GM23248 (cell line): ENCODE measurements at regions not wholly inside any gene's neighbourhood (a gene's known extent, or its start where the extent isn't known, plus 50 kb on each side); places are given as distances from the start of the nearest gene placed in this dataset.

ENCODE experiments used
- DNase-seq: peaks from one replicate; pipeline ENCODE4 v3.0.0-alpha.2; 2015
- H2AFZ ChIP-seq: fragments of 200-600 bp; sonication (generic); 2 replicates; pipeline ENCODE4 v1.6.1; 2016; ENCODE audit warnings: antibody characterized with exemption
- H3F3A ChIP-seq: fragments of 200-600 bp; sonication (generic); 2 replicates; pipeline ENCODE4 v1.6.1; 2016; ENCODE audit warnings: mild to moderate bottlenecking, antibody characterized with exemption, mixed run types; ENCODE audit not compliant: insufficient read depth
- H3K27ac ChIP-seq: fragments of 200-600 bp; sonication (generic); 2 replicates; pipeline ENCODE4 v1.5.1; 2016; ENCODE audit warnings: mild to moderate bottlenecking
- H3K27me3 ChIP-seq: fragments of 200-600 bp; sonication (generic); replicated peaks from 2 replicates; pipeline ENCODE4 v1.6.1; 2016; ENCODE audit warnings: mild to moderate bottlenecking; ENCODE audit not compliant: insufficient read depth
- H3K36me3 ChIP-seq: fragments of 200-600 bp; sonication (generic); 2 replicates; pipeline ENCODE4 v1.6.1; 2016; ENCODE audit warnings: low read depth, mild to moderate bottlenecking
- H3K4me1 ChIP-seq: fragments of 200-600 bp; sonication (generic); 2 replicates; pipeline ENCODE4 v1.6.1; 2016; ENCODE audit warnings: mild to moderate bottlenecking; ENCODE audit not compliant: insufficient read depth
- H3K4me2 ChIP-seq: fragments of 200-600 bp; sonication (generic); one replicate; pipeline ENCODE4 v1.6.1; 2016; ENCODE audit warnings: mild to moderate bottlenecking; ENCODE audit not compliant: unreplicated experiment
- H3K4me3 ChIP-seq: fragments of 200-600 bp; sonication (generic); 2 replicates; pipeline ENCODE4 v1.5.1; 2016; ENCODE audit warnings: mild to moderate bottlenecking
- H3K79me2 ChIP-seq: fragments of 200-600 bp; sonication (generic); 2 replicates; pipeline ENCODE4 v1.6.1; 2016; ENCODE audit warnings: mild to moderate bottlenecking; ENCODE audit not compliant: insufficient read depth
- H3K9ac ChIP-seq: fragments of 200-600 bp; sonication (generic); 2 replicates; pipeline ENCODE4 v1.6.1; 2016; ENCODE audit warnings: mild to moderate bottlenecking
- H3K9me2 ChIP-seq: fragments of 200-600 bp; sonication (generic); 2 replicates; pipeline ENCODE4 v1.6.1; 2016; ENCODE audit warnings: mixed run types, mild to moderate bottlenecking, moderate library complexity; ENCODE audit not compliant: insufficient read depth
- H3K9me3 ChIP-seq: fragments of 200-600 bp; sonication (generic); one replicate; pipeline ENCODE4 v1.6.1; 2017; ENCODE audit warnings: low read depth
- H4K20me1 ChIP-seq: fragments of 200-600 bp; sonication (generic); 2 replicates; pipeline ENCODE4 v1.6.0; 2016; ENCODE audit not compliant: insufficient read depth
- EZH2 ChIP-seq: fragments of 200-600 bp; sonication (generic); IDR thresholded peaks from 2 replicates; pipeline ENCODE4 v1.6.1; 2018; ENCODE audit warnings: antibody characterized with exemption, mild to moderate bottlenecking; ENCODE audit not compliant: insufficient read depth, poor library complexity, severe bottlenecking
- EZH2phosphoT487 ChIP-seq: fragments of 200-600 bp; sonication (generic); IDR thresholded peaks from 2 replicates; pipeline ENCODE4 v1.6.1; 2018; ENCODE audit warnings: antibody characterized with exemption, moderate library complexity, mild to moderate bottlenecking, low read depth; ENCODE audit not compliant: insufficient read depth
- WGBS, 2 experiments: methylation state at CpG; one replicate each; pipeline ENCODE4 v1.1.6; 2015 to 2017; ENCODE audit warnings: low lambda C conversion rate in 2 of 2, low coverage in 1 of 2; ENCODE audit errors: missing lambda C conversion rate in 2 of 2; 5-methylcytosine and 5-hydroxymethylcytosine counted together
- in situ Hi-C: fragments of 300-500 bp; cut with MboI; formaldehyde crosslinking; loops from 2 replicates; pipeline ENCODE4 v1.15.0; 2020

DNA sequence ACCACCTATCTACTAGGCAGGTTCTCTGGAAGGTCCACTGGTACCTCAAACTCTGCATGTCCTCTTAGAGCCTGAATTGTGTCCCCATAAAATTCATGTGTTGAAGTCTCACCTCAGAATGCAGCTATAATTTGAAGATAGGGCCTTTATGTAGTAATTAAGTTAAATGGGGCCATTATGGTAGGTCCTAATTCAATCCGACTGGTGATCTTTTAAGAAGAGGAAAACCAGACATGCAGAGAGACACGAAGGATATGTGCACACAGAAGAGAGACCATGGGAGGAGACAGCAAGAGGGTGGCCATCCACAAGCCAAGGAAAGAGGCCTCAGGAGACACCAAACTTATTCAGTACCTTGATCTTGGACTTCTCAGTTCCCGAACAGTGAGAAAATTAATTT, 345.4 kb downstream of the ENC1 start:
- Histone ChIP-seq H3K4me3 (no peak overlapping the region), H3K79me2 (no peaks in the 10 kb centered on the region), H3F3A (no peaks in the 10 kb centered on the region), H3K9ac (no peak overlapping the region), H3K4me2 (no peak overlapping the region), H3K27ac (no peak overlapping the region), H3K9me2 (no peaks in the 10 kb centered on the region), H3K9me3 (no peaks in the 10 kb centered on the region), H3K4me1 (no peaks in the 10 kb centered on the region), H4K20me1 (no peaks in the 10 kb centered on the region), H2AFZ (no peak overlapping the region), H3K36me3 (no peaks in the 10 kb centered on the region), H3K27me3 (no peaks in the 10 kb centered on the region)
- no peak for DNase-seq
- 90 to 97% methylated on average over 3 of the region's 3 CpGs for WGBS, 2 experiments
- in situ Hi-C loops: no loop called here
- no peak for TF ChIP-seq EZH2phosphoT487
- no peak for TF ChIP-seq EZH2

DNA sequence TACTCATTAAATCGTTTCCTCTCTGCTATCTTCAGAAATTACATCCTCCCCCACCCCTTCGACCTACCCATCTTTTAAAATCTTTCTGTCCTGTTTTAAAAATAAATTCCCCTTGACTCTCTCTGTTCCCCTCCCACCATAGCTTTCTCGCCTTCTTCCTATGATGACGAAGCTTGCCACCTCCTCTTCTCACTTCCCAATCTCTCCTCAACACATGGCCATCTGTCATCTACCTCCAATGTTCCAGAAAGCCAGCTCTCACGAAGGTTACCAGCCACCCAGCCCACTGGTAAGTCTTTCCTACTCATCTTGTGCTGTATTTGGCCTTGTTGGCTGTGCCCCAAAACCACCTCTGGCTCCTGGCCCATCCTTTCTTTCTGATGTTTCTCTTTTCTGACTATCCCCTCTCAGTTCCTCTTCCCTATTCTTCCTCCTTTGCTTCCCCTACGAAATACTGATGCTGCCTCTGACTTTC, 346.3 kb downstream of the ENC1 start:
- no peaks in the 10 kb centered on the region for H4K20me1 ChIP-seq
- H3K9me2 ChIP-seq: no peaks in the 10 kb centered on the region
- no peaks in the 10 kb centered on the region for H3K27me3 ChIP-seq
- no peak for DNase-seq
- in situ Hi-C loops: no loop called here
- H2AFZ ChIP-seq: no peak overlapping the region
- no peaks in the 10 kb centered on the region for H3K4me1 ChIP-seq
- no peaks in the 10 kb centered on the region for H3K36me3 ChIP-seq
- no peaks in the 10 kb centered on the region for H3K9me3 ChIP-seq
- no peak overlapping the region for H3K4me2 ChIP-seq
- H3K4me3 ChIP-seq: no peak overlapping the region
- TF ChIP-seq EZH2 (no peak), EZH2phosphoT487 (no peak)
- no peaks in the 10 kb centered on the region for H3K79me2 ChIP-seq
- no peak overlapping the region for H3K9ac ChIP-seq
- 80% methylated on average over 6 of the region's 6 CpGs for WGBS, 2 experiments
- no peaks in the 10 kb centered on the region for H3F3A ChIP-seq
- H3K27ac ChIP-seq: no peak overlapping the region

DNA sequence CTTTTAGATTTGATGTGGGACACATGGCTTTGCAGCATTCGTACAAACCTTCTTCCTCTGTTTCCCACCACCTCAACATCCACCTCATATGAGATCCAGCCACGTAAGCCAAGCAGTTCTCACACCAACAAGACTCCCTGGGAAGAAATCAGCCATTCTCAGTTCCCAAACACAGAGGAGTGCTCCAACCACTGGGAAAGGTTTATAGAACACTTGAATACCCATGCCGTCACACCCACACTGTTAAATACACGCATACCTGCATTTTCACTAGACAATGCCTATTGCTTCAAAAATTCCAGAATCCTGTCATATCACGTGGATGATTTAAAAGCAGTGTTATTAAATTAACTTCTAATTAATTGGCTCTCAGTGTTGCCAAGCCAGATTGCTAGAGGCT, 347.3 kb downstream of the ENC1 start:
- no peaks in the 10 kb centered on the region for H3F3A ChIP-seq
- H3K27me3 ChIP-seq: no peaks in the 10 kb centered on the region
- H2AFZ ChIP-seq: no peak overlapping the region
- no peak overlapping the region for H3K4me2 ChIP-seq
- no peaks in the 10 kb centered on the region for H3K79me2 ChIP-seq
- H3K9ac ChIP-seq: no peak overlapping the region
- in situ Hi-C loops: no loop called here
- DNase-seq: no peak
- no peaks in the 10 kb centered on the region for H3K36me3 ChIP-seq
- TF ChIP-seq EZH2: no peak
- no peak for TF ChIP-seq EZH2phosphoT487
- no peak overlapping the region for H3K27ac ChIP-seq
- H3K9me3 ChIP-seq: no peaks in the 10 kb centered on the region
- 78 to 81% methylated on average over 5 of the region's 5 CpGs for WGBS, 2 experiments
- no peaks in the 10 kb centered on the region; the same call in 1 of the 2 replicates for H3K4me1 ChIP-seq
- H4K20me1 ChIP-seq: no peaks in the 10 kb centered on the region
- H3K9me2 ChIP-seq: no peaks in the 10 kb centered on the region
- H3K4me3 ChIP-seq: no peak overlapping the region

DNA sequence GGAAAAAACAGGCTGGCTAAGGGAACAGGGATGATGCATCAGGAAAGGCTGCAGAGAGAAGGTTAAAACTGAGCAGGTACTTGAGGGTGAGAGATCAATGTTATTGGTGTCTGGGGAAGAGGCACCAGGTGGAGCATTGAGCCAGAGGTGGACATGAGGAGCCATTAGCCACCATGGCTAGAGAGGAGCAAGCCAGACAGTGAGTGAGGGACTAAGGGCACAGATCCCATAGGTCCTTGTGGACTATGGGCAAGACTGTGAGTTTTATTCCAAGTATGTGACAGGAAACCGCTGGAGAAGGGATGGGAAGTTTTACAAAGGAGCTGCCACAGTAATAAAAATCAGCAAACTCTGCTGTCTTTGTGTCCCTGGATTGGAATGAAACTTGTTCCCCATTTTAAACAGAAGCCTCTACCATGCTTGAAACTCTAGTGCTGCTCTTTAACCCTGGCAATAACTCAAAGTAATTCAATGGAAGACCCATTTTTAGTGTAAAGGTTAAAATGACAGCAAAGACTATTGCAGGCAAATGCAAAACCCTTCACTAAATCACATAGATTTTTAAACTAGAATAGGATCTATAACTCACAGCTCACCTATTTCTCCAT, 349.8 kb downstream of the ENC1 start:
- no peak overlapping the region for H3K27ac ChIP-seq
- no peak for DNase-seq
- H4K20me1 ChIP-seq: no peaks in the 10 kb centered on the region
- no peak overlapping the region for H3K4me3 ChIP-seq
- no peaks in the 10 kb centered on the region for H3F3A ChIP-seq
- H3K36me3 ChIP-seq: no peaks in the 10 kb centered on the region
- no peaks in the 10 kb centered on the region; the same call in 1 of the 2 replicates for H3K4me1 ChIP-seq
- no peak overlapping the region for H3K4me2 ChIP-seq
- H2AFZ ChIP-seq: no peak overlapping the region
- H3K79me2 ChIP-seq: no peaks in the 10 kb centered on the region
- H3K9ac ChIP-seq: no peak overlapping the region
- in situ Hi-C loops: no loop called here
- WGBS, 2 experiments: 100% methylated on average over 1 of the region's 1 CpG
- TF ChIP-seq EZH2phosphoT487 (no peak), EZH2 (no peak)
- no peaks in the 10 kb centered on the region for H3K9me2 ChIP-seq
- H3K9me3 ChIP-seq: no peaks in the 10 kb centered on the region
- H3K27me3 ChIP-seq: peaks cover 15% of the 10 kb centered on the region

- in situ Hi-C loops: no loop called here
- no peak for DNase-seq
- Histone ChIP-seq H3F3A (no peaks in the 10 kb centered on the region), H4K20me1 (no peaks in the 10 kb centered on the region), H3K36me3 (no peaks in the 10 kb centered on the region), H2AFZ (no peak overlapping the region), H3K4me2 (no peak overlapping the region), H3K9me3 (no peaks in the 10 kb centered on the region), H3K4me1 (no peaks in the 10 kb centered on the region; the same call in 1 of the 2 replicates), H3K27ac (no peak overlapping the region), H3K9me2 (no peaks in the 10 kb centered on the region), H3K9ac (no peak overlapping the region), H3K79me2 (no peaks in the 10 kb centered on the region), H3K4me3 (no peak overlapping the region), H3K27me3 (peaks cover 16% of the 10 kb centered on the region)
- no peak for TF ChIP-seq EZH2
- TF ChIP-seq EZH2phosphoT487: no peak
- 89 to 91% methylated on average over 1 of the region's 1 CpG for WGBS, 2 experiments
Observed at GRCh38 chr5:74289691-74290090, 350.8 kb downstream of the ENC1 start.
